ENCODE measurements at regions not wholly inside any gene's neighbourhood (a gene's known extent, or its start where the extent isn't known, plus 50 kb on each side); places are given as distances from the start of the nearest gene placed in this dataset.

DNA sequence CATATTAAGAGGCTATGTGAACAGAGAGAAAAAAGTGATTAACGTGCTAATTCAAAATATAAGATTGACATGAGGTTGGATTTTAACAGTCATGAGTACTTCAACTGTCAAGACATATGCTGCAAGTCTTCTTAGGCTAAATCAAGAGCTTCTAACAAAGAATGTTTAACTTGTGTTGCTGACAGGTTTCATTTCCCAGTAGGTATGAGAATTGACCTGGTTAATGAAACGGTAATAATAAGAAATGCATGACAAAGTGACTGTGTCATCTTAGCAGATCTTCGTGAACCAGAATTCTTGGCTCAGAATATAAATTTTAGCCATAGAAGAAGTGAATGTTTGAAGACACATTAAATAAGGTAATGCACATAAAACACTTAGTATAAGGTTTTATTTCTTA is 132.6 kb upstream of the PTGFR start:
- DNase-seq (no peak), ATAC-seq (ENCODE audit: insufficient read depth, low FRiP score) (no peak)
- Histone ChIP-seq H3K27ac (ENCODE audit: low read depth in 1 of 2, low read length in 1 of 2) (no peak overlapping the region), H3K4me1 (ENCODE audit: control insufficient read depth in 5 of 5, insufficient read depth in 5 of 5, low read length in 5 of 5) (no peaks in the 10 kb centered on the region), H3K4me3 (no peak overlapping the region), H3K9me3 (ENCODE audit: control insufficient read depth in 4 of 4, insufficient read depth in 3 of 4, low read length in 3 of 4) (peaks cover 0 to 3% (median 0%) of the 10 kb centered on the region in 4 donors), H3K9ac (ENCODE audit: insufficient read depth in 1 of 2, low read length in 2 of 2) (no peak overlapping the region), H3K36me3 (ENCODE audit: control insufficient read depth in 4 of 4, insufficient read depth in 4 of 4, low read length in 4 of 4) (no peaks in the 10 kb centered on the region), H3K27me3 (ENCODE audit: control insufficient read depth in 3 of 3, insufficient read depth in 3 of 3, low read length in 2 of 3) (no peaks in the 10 kb centered on the region)
- 84 to 90% methylated on average over 3 of the region's 3 CpGs for WGBS, 2 donors
- no peak for TF ChIP-seq CTCF (IDR thresholded peaks at IDR 0.05; ENCODE audit: control extremely low read depth, extremely low read depth)

- H3K4me1 ChIP-seq (ENCODE audit: control insufficient read depth in 5 of 5, insufficient read depth in 5 of 5, low read length in 5 of 5), result no peaks in the 10 kb centered on the region
- TF ChIP-seq CTCF (IDR thresholded peaks at IDR 0.05; ENCODE audit: control extremely low read depth, extremely low read depth), result no peak
- no peaks in the 10 kb centered on the region for H3K36me3 ChIP-seq (ENCODE audit: control insufficient read depth in 4 of 4, insufficient read depth in 4 of 4, low read length in 4 of 4)
- DNase-seq, result peak in 2 of 3 donors; percentile 4 to 19
- H3K4me3 ChIP-seq, result no peak overlapping the region
- H3K9me3 ChIP-seq (ENCODE audit: control insufficient read depth in 4 of 4, insufficient read depth in 3 of 4, low read length in 3 of 4), result peaks cover 0 to 3% (median 0%) of the 10 kb centered on the region in 4 donors
- no peak overlapping the region for H3K9ac ChIP-seq (ENCODE audit: insufficient read depth in 1 of 2, low read length in 2 of 2)
- H3K27ac ChIP-seq (ENCODE audit: low read depth in 1 of 2, low read length in 1 of 2), result no peak overlapping the region
- no peak for ATAC-seq (ENCODE audit: insufficient read depth, low FRiP score)
- H3K27me3 ChIP-seq (ENCODE audit: control insufficient read depth in 3 of 3, insufficient read depth in 3 of 3, low read length in 2 of 3), result no peaks in the 10 kb centered on the region
These were observed 131.1 kb upstream of the PTGFR start for GRCh38 chr1:78359666-78360065.

DNA sequence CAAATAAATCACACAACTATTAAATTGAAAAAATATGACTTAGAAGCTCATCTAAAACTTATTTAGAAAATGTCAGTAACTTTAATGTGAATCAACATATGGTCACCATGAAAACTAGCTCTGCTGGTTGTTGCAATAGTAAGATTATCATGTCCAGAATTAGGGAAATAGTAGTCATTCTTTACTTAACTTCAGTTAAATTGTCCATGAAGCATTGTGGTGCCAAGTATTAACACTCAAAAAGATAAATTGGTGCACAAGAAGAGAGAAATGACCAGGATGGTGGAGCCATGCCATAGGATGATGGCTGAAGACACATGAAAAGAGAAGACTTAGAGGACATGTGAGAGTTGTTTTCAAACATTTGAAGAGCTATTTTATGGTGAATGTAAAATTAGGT is 130.2 kb upstream of the PTGFR start:
- no peak for TF ChIP-seq CTCF (IDR thresholded peaks at IDR 0.05; ENCODE audit: control extremely low read depth, extremely low read depth)
- DNase-seq (no peak), ATAC-seq (ENCODE audit: insufficient read depth, low FRiP score) (no peak)

DNA sequence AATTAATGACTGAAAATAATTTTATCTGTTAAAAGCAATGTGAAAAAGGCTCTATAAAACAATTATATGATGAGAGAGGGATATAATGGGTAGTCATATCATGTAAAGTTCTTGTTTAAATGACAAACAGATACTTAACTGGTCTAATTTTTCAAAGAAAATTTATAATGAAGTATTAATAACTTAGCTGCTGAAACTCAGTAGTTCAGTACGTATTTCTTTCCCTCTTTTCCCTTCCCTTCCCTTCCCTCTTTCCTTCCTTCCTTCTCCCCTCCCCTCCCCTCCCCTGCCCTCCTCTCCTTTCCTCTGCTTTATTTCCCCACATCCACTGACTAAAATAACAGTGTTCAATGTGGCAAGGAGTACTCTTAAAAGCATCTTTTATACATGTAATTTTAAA is 123.1 kb upstream of the PTGFR start:
- H3K27me3 ChIP-seq (ENCODE audit: control insufficient read depth in 3 of 3, insufficient read depth in 3 of 3, low read length in 2 of 3), result no peaks in the 10 kb centered on the region
- H3K27ac ChIP-seq (ENCODE audit: low read depth in 1 of 2, low read length in 1 of 2), result no peak overlapping the region
- no peak for TF ChIP-seq CTCF (IDR thresholded peaks at IDR 0.05; ENCODE audit: control extremely low read depth, extremely low read depth)
- no peak overlapping the region for H3K4me3 ChIP-seq
- H3K9ac ChIP-seq (ENCODE audit: insufficient read depth in 1 of 2, low read length in 2 of 2), result no peak overlapping the region
- ATAC-seq (ENCODE audit: insufficient read depth, low FRiP score) (no peak), DNase-seq (no peak)
- H3K4me1 ChIP-seq (ENCODE audit: control insufficient read depth in 5 of 5, insufficient read depth in 5 of 5, low read length in 5 of 5), result no peaks in the 10 kb centered on the region
- no peaks in the 10 kb centered on the region for H3K9me3 ChIP-seq (ENCODE audit: control insufficient read depth in 4 of 4, insufficient read depth in 3 of 4, low read length in 3 of 4)
- H3K36me3 ChIP-seq (ENCODE audit: control insufficient read depth in 4 of 4, insufficient read depth in 4 of 4, low read length in 4 of 4), result no peaks in the 10 kb centered on the region
- 38 to 57% methylated on average over 1 of the region's 1 CpG for WGBS, 2 donors

More for the DNA sequence above, 130.2 kb upstream of the PTGFR start:
- H3K4me1 ChIP-seq (ENCODE audit: control insufficient read depth in 5 of 5, insufficient read depth in 5 of 5, low read length in 5 of 5), result no peaks in the 10 kb centered on the region
- H3K4me3 ChIP-seq, result no peak overlapping the region
- H3K27ac ChIP-seq (ENCODE audit: low read depth in 1 of 2, low read length in 1 of 2), result no peak overlapping the region
- no peaks in the 10 kb centered on the region for H3K27me3 ChIP-seq (ENCODE audit: control insufficient read depth in 3 of 3, insufficient read depth in 3 of 3, low read length in 2 of 3)
- H3K36me3 ChIP-seq (ENCODE audit: control insufficient read depth in 4 of 4, insufficient read depth in 4 of 4, low read length in 4 of 4), result no peaks in the 10 kb centered on the region
- H3K9me3 ChIP-seq (ENCODE audit: control insufficient read depth in 4 of 4, insufficient read depth in 3 of 4, low read length in 3 of 4), result peaks cover 0 to 3% (median 0%) of the 10 kb centered on the region in 4 donors
- no peak overlapping the region for H3K9ac ChIP-seq (ENCODE audit: insufficient read depth in 1 of 2, low read length in 2 of 2)
